PC-9 (cell line): ENCODE measurements at regions not wholly inside any gene's neighbourhood (a gene's known extent, or its start where the extent isn't known, plus 50 kb on each side); places are given as distances from the start of the nearest gene placed in this dataset.

ENCODE experiments used
- BruUV-seq: library from RNA; stranded (reverse); fragments of 400-500 nt; replicated peaks from 2 replicates; lab custom pipeline; 2021; lab: Mats Ljungman, UMichigan
- CTCF ChIA-PET: fragments of 300-600 bp; sonication (Branson Sonifier 250); formaldehyde crosslinking; loops from one replicate; lab custom pipeline; 2022; ENCODE audit warnings: antibody characterized with exemption; lab: Charles Lee
- POLR2A ChIA-PET: fragments of 300-600 bp; sonication (Branson Sonifier 250); formaldehyde crosslinking; loops from one replicate; lab custom pipeline; 2022; ENCODE audit warnings: antibody characterized with exemption; ENCODE audit not compliant: unreplicated experiment; lab: Charles Lee
- DNase-seq, 2 experiments: peaks; one replicate each; pipeline versions ENCODE4 v3.0.0 to v3.0.0-alpha.2; 2015 to 2022; ENCODE audit warnings: mixed read lengths in 1 of 2
- H2AFZ ChIP-seq: fragments of 200-600 bp; sonication (generic); 2 replicates; pipeline ENCODE4 v1.8.1; 2017; ENCODE audit warnings: antibody characterized with exemption
- H3F3A ChIP-seq: fragments of 200-600 bp; sonication (generic); 2 replicates; pipeline ENCODE4 v1.8.1; 2017; ENCODE audit warnings: antibody characterized with exemption, mild to moderate bottlenecking, low read depth; ENCODE audit not compliant: insufficient read depth
- H3K27ac ChIP-seq: fragments of 200-600 bp; sonication (generic); 2 replicates; pipeline ENCODE4 v1.6.1; 2016; ENCODE audit warnings: mixed run types
- H3K27me3 ChIP-seq: fragments of 200-600 bp; sonication (generic); 2 replicates; pipeline ENCODE4 v1.6.1; 2016; ENCODE audit warnings: low read depth, mixed run types; ENCODE audit not compliant: insufficient read depth
- H3K36me3 ChIP-seq: fragments of 200-600 bp; sonication (generic); 2 replicates; pipeline ENCODE4 v1.6.1; 2016; ENCODE audit warnings: low read depth, mixed run types
- H3K4me1 ChIP-seq: fragments of 200-600 bp; sonication (generic); replicated peaks from 2 replicates; pipeline ENCODE4 v1.6.1; 2016; ENCODE audit warnings: mixed run types; ENCODE audit not compliant: insufficient read depth
- H3K4me2 ChIP-seq: fragments of 200-600 bp; sonication (generic); 2 replicates; pipeline ENCODE4 v1.6.1; 2017; ENCODE audit warnings: mixed run types
- H3K4me3 ChIP-seq: fragments of 200-600 bp; sonication (generic); 2 replicates; pipeline ENCODE4 v1.6.1; 2016; ENCODE audit warnings: mixed run types
- H3K79me2 ChIP-seq: fragments of 200-600 bp; sonication (generic); 2 replicates; pipeline ENCODE4 v1.6.1; 2017; ENCODE audit warnings: low read depth, mixed run types
- H3K9me2 ChIP-seq: fragments of 200-600 bp; sonication (generic); 2 replicates; pipeline ENCODE4 v1.8.1; 2017; ENCODE audit warnings: mild to moderate bottlenecking; ENCODE audit not compliant: insufficient read depth
- H3K9me3 ChIP-seq: fragments of 200-600 bp; sonication (generic); 2 replicates; pipeline ENCODE4 v1.8.1; 2016; ENCODE audit warnings: low read depth; ENCODE audit not compliant: insufficient read depth
- H4K20me1 ChIP-seq: fragments of 200-600 bp; sonication (generic); 2 replicates; pipeline ENCODE4 v1.8.1; 2017; ENCODE audit not compliant: insufficient read depth
- CTCF ChIP-seq: fragments of 200-600 bp; sonication (generic); conservative IDR thresholded peaks from 2 replicates; pipeline ENCODE4 v1.6.1; 2017; ENCODE audit warnings: mixed run types, antibody characterized with exemption, mild to moderate bottlenecking, moderate library complexity
- EZH2 ChIP-seq: fragments of 200-600 bp; sonication (generic); IDR thresholded peaks from 2 replicates; pipeline ENCODE4 v1.8.0; 2017; ENCODE audit warnings: antibody characterized with exemption, low read depth
- intact Hi-C: fragments of 100-400 bp; cut with micrococcal nuclease; formaldehyde crosslinking; loops from one replicate; pipeline ENCODE4 v1.10.0; 2022; ENCODE audit not compliant: unreplicated experiment

GRCh38 chr4:34279011-34279410 is 1965.3 kb downstream of the ARAP2 start:
- H3K9me3 ChIP-seq = no peaks in the 10 kb centered on the region
- H3K27ac ChIP-seq = no peak overlapping the region
- no TSS peak for BruUV-seq
- ChIA-PET POLR2A (no interaction called here), CTCF (no interaction called here)
- intact Hi-C loops = no loop called here
- no peaks in the 10 kb centered on the region for H3K79me2 ChIP-seq
- no peak overlapping the region for H2AFZ ChIP-seq
- no peaks in the 10 kb centered on the region for H3F3A ChIP-seq
- DNase-seq = no peak
- H3K4me2 ChIP-seq = no peak overlapping the region
- no peaks in the 10 kb centered on the region for H4K20me1 ChIP-seq
- H3K36me3 ChIP-seq = no peaks in the 10 kb centered on the region
- H3K27me3 ChIP-seq = no peaks in the 10 kb centered on the region
- H3K4me1 ChIP-seq = no peaks in the 10 kb centered on the region
- no peaks in the 10 kb centered on the region for H3K9me2 ChIP-seq
- TF ChIP-seq CTCF = no peak
- no peak for TF ChIP-seq EZH2
- H3K4me3 ChIP-seq = no peak overlapping the region

DNA sequence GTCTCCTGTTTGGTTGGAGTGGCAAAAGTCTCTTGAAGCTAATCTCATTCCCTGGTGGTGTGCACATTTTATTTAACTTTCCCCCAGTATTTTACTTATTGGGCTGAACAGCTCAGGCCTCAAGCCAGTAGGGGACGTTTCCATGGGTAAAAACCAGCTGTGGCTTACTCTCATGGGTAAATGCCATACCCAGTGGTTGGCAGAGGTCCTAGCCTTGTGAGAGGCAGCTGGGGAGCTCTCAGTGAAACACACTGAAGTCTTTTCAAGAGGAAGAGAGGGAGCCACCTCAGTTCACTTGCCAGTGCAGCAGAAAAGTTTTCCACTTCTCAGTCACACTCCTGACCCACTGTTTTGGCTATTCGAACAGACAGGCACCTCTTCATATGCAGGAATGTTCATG is 1964.2 kb downstream of the ARAP2 start:
- intact Hi-C loops = no loop called here
- no TSS peak for BruUV-seq
- no peaks in the 10 kb centered on the region for H3K4me1 ChIP-seq
- DNase-seq = no peak
- H3K9me3 ChIP-seq = no peaks in the 10 kb centered on the region
- H3K4me2 ChIP-seq = no peak overlapping the region
- no peaks in the 10 kb centered on the region for H3K36me3 ChIP-seq
- H3K4me3 ChIP-seq = no peak overlapping the region
- no peaks in the 10 kb centered on the region for H3K9me2 ChIP-seq
- ChIA-PET POLR2A (no interaction called here), CTCF (no interaction called here)
- H3K79me2 ChIP-seq = no peaks in the 10 kb centered on the region
- no peak overlapping the region for H3K27ac ChIP-seq
- no peaks in the 10 kb centered on the region for H3F3A ChIP-seq
- no peaks in the 10 kb centered on the region for H4K20me1 ChIP-seq
- no peak for TF ChIP-seq EZH2
- no peak for TF ChIP-seq CTCF
- H3K27me3 ChIP-seq = no peaks in the 10 kb centered on the region
- no peak overlapping the region for H2AFZ ChIP-seq

DNA sequence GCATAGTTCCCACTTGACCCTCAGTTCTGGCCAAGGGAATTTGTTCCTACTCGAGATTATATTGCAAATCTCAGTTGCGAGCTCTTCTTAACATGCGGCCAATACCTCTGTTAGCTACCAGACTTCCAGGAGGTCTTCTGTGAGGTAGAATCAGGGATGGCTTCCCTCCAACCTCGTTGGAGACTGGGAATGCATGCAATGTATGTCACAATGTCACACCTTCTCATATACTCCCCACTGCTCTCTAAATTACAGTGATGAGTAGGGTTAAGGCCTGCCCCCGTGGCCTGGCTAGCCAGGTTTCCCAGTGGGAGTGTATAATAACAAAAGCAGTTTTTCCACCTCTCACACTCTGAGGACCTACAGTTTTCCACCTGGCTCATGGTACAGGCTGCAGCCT is 1962.5 kb downstream of the ARAP2 start:
- ChIA-PET CTCF (interaction anchor here (0.6 kb wide), 1 partner anchor 479 kb away, joined by 3 read pairs; no protein-coding TSS in a partner anchor), POLR2A (interaction anchor here (1.1 kb wide), 1 partner anchor 11 kb away, joined by 5 read pairs; no protein-coding TSS in a partner anchor)
- no peaks in the 10 kb centered on the region for H3K36me3 ChIP-seq
- H3K4me1 ChIP-seq = no peaks in the 10 kb centered on the region
- H3F3A ChIP-seq = no peaks in the 10 kb centered on the region
- no peak overlapping the region for H3K4me3 ChIP-seq
- no peak for DNase-seq
- no peaks in the 10 kb centered on the region for H3K9me3 ChIP-seq
- intact Hi-C loops = no loop called here
- H2AFZ ChIP-seq = no peak overlapping the region
- H3K79me2 ChIP-seq = no peaks in the 10 kb centered on the region
- no peaks in the 10 kb centered on the region for H3K9me2 ChIP-seq
- H3K4me2 ChIP-seq = no peak overlapping the region
- TF ChIP-seq EZH2 (no peak), CTCF (no peak)
- no peaks in the 10 kb centered on the region for H3K27me3 ChIP-seq
- no peaks in the 10 kb centered on the region for H4K20me1 ChIP-seq
- H3K27ac ChIP-seq = no peak overlapping the region
- BruUV-seq = no TSS peak
